ENCODE measurements at regions not wholly inside any gene's neighbourhood (a gene's known extent, or its start where the extent isn't known, plus 50 kb on each side); places are given as distances from the start of the nearest gene placed in this dataset.

- H3K27me3 ChIP-seq = no peaks in the 10 kb centered on the region
- H3K4me3 ChIP-seq = no peak overlapping the region
- ATAC-seq (ENCODE audit: low FRiP score in 2 of 2) (no peak), DNase-seq (no peak)
- no peaks in the 10 kb centered on the region for H3K36me3 ChIP-seq
- H3K9me3 ChIP-seq = peaks cover 0 to 6% (median 0%) of the 10 kb centered on the region in 4 donors
- H3K4me1 ChIP-seq = no peaks in the 10 kb centered on the region
- 47 to 74% methylated on average over 1 of the region's 1 CpG for WGBS, 2 donors
- H3K27ac ChIP-seq = no peak overlapping the region
- TF ChIP-seq POLR2A (IDR thresholded peaks at IDR 0.05) (no peak), POLR2AphosphoS5 (IDR thresholded peaks at IDR 0.05) (no peak), CTCF (IDR thresholded peaks at IDR 0.05) (no peak), EP300 (IDR thresholded peaks at IDR 0.05) (no peak)
Observed at GRCh38 chr4:22895482-22895881, 202.7 kb downstream of the GBA3 start.

GRCh38 chr4:22884157-22884556, 191.4 kb downstream of the GBA3 start:
- no peak overlapping the region for H3K27ac ChIP-seq
- no peaks in the 10 kb centered on the region for H3K9me3 ChIP-seq
- no peak overlapping the region for H3K4me3 ChIP-seq
- H3K27me3 ChIP-seq = no peaks in the 10 kb centered on the region
- ATAC-seq (ENCODE audit: low FRiP score in 2 of 2) (no peak), DNase-seq (no peak)
- H3K36me3 ChIP-seq = no peaks in the 10 kb centered on the region
- no peak for TF ChIP-seq CTCF (IDR thresholded peaks at IDR 0.05)
- TF ChIP-seq EP300 (IDR thresholded peaks at IDR 0.05) = no peak
- no peak for TF ChIP-seq POLR2A (IDR thresholded peaks at IDR 0.05)
- no peak for TF ChIP-seq POLR2AphosphoS5 (IDR thresholded peaks at IDR 0.05)
- H3K4me1 ChIP-seq = no peaks in the 10 kb centered on the region

DNA sequence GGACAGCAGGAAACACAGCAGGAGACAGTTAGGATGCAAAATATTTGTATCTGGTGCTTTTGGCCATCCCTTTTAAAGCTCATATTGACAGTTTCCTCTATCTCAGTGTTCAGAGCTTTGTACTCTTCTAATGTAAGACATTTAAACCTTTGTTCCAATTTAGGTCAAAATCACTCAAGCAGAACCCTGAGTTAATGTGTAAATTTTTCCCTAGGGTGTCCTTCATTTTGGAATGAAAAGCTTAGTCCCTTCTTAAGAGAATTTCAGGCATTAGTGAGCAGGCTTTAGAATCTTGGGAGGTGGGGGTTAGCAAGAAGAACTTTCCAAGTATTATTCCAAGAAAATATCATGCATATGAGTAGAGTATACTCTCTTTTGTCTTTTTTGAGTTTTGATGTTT, 188.7 kb downstream of the GBA3 start:
- no peaks in the 10 kb centered on the region for H3K27me3 ChIP-seq
- TF ChIP-seq POLR2A (IDR thresholded peaks at IDR 0.05) (no peak), CTCF (IDR thresholded peaks at IDR 0.05) (no peak), EP300 (IDR thresholded peaks at IDR 0.05) (no peak), POLR2AphosphoS5 (IDR thresholded peaks at IDR 0.05) (no peak)
- no peaks in the 10 kb centered on the region for H3K9me3 ChIP-seq
- no peak overlapping the region for H3K4me3 ChIP-seq
- H3K36me3 ChIP-seq = no peaks in the 10 kb centered on the region
- no peak overlapping the region for H3K27ac ChIP-seq
- no peak for ATAC-seq (ENCODE audit: low FRiP score in 2 of 2)
- H3K4me1 ChIP-seq = no peaks in the 10 kb centered on the region
- no peak for DNase-seq

DNA sequence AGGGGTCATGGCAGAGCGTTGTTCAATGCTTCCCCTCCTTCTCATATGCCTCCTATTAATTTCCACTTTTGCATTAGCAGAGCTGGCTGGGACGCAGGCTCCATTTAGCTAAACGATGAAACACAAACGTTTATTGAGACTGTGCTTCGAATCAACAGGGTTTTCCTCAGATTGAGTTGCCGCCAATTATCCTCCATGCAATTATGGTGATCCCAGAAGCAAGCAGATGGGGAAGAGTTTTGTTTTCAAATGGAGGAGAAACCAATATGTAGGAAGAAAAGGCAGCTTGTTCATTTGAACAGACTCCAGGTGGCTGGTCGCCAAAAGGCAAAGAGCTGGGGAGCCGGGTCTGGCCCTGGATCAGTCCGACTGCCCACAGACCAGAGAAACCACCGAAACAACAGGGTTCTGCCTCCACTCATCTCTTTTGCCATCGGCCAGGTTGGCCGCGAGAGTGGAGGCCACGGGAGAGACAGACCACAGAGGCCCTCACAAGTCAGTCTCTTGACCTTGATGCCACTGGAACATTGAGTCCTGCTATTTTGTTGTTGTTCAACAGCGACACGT, 184.8 kb downstream of the GBA3 start:
- H3K27ac ChIP-seq = no peak overlapping the region
- H3K4me3 ChIP-seq = no peak overlapping the region
- no peaks in the 10 kb centered on the region for H3K36me3 ChIP-seq
- DNase-seq (no peak), ATAC-seq (ENCODE audit: low FRiP score in 2 of 2) (no peak)
- TF ChIP-seq EP300 (IDR thresholded peaks at IDR 0.05) (no peak), POLR2AphosphoS5 (IDR thresholded peaks at IDR 0.05) (no peak), CTCF (IDR thresholded peaks at IDR 0.05) (no peak), POLR2A (IDR thresholded peaks at IDR 0.05) (no peak)
- H3K27me3 ChIP-seq = no peaks in the 10 kb centered on the region
- no peaks in the 10 kb centered on the region for H3K4me1 ChIP-seq
- no peaks in the 10 kb centered on the region for H3K9me3 ChIP-seq
- 80 to 91% methylated on average over 16 of the region's 16 CpGs for WGBS, 2 donors

GRCh38 chr4:22876270-22876669, 183.5 kb downstream of the GBA3 start:
- H3K4me1 ChIP-seq = no peaks in the 10 kb centered on the region

More at GRCh38 chr4:22876270-22876669, 183.5 kb downstream of the GBA3 start:
- no peak for TF ChIP-seq EP300 (IDR thresholded peaks at IDR 0.05)
- TF ChIP-seq POLR2AphosphoS5 (IDR thresholded peaks at IDR 0.05) = no peak
- TF ChIP-seq CTCF (IDR thresholded peaks at IDR 0.05) = no peak
- TF ChIP-seq POLR2A (IDR thresholded peaks at IDR 0.05) = no peak
- no peak overlapping the region for H3K4me3 ChIP-seq
- no peaks in the 10 kb centered on the region for H3K36me3 ChIP-seq
- H3K9me3 ChIP-seq = no peaks in the 10 kb centered on the region
- H3K27ac ChIP-seq = no peak overlapping the region
- no peak for ATAC-seq (ENCODE audit: low FRiP score in 2 of 2)
- H3K27me3 ChIP-seq = no peaks in the 10 kb centered on the region
- 86 to 91% methylated on average over 2 of the region's 2 CpGs for WGBS, 2 donors
- DNase-seq = no peak
